Brain microvascular endothelial cell (primary cell): ENCODE measurements at regions not wholly inside any gene's neighbourhood (a gene's known extent, or its start where the extent isn't known, plus 50 kb on each side); places are given as distances from the start of the nearest gene placed in this dataset.
"Not testable (repeated sequence)": the region's sequence is repeated elsewhere in the genome, so short reads cannot be mapped to it uniquely, and the experiment has no call there.

Experiments used
- DNase-seq: peaks from one replicate; pipeline ENCODE4 v3.0.0-alpha.2; 2020
- H3K27ac ChIP-seq: fragments of 250-450 bp; sonication (Bioruptor Pico); 2 replicates; pipeline ENCODE4 v1.5.1; 2020; ENCODE audit warnings: mild to moderate bottlenecking, moderate library complexity
- H3K27me3 ChIP-seq: fragments of 250-450 bp; sonication (Bioruptor Pico); replicated peaks from 2 replicates; pipeline ENCODE4 v1.5.1; 2020; ENCODE audit warnings: mild to moderate bottlenecking
- H3K36me3 ChIP-seq: fragments of 250-450 bp; sonication (Bioruptor Pico); replicated peaks from 2 replicates; pipeline ENCODE4 v1.5.1; 2020; ENCODE audit warnings: mild to moderate bottlenecking
- H3K4me3 ChIP-seq: 2 replicates; pipeline ENCODE4 v1.5.1; 2011; ENCODE audit warnings: low read depth, mild to moderate bottlenecking, control low read depth, low read length, moderate library complexity
- CTCF ChIP-seq: IDR thresholded peaks from 2 replicates; pipeline ENCODE4 v1.5.1; 2011; ENCODE audit warnings: low read depth, mild to moderate bottlenecking, moderate library complexity, low read length, control low read depth, inconsistent platforms; ENCODE audit errors: missing control alignments
- in situ Hi-C: cut with HindIII; loops from 2 replicates; pipeline ENCODE4 v1.10.0; 2017; ENCODE audit warnings: low sequenced_read_pairs, low pct_ligation_motif_present

DNA sequence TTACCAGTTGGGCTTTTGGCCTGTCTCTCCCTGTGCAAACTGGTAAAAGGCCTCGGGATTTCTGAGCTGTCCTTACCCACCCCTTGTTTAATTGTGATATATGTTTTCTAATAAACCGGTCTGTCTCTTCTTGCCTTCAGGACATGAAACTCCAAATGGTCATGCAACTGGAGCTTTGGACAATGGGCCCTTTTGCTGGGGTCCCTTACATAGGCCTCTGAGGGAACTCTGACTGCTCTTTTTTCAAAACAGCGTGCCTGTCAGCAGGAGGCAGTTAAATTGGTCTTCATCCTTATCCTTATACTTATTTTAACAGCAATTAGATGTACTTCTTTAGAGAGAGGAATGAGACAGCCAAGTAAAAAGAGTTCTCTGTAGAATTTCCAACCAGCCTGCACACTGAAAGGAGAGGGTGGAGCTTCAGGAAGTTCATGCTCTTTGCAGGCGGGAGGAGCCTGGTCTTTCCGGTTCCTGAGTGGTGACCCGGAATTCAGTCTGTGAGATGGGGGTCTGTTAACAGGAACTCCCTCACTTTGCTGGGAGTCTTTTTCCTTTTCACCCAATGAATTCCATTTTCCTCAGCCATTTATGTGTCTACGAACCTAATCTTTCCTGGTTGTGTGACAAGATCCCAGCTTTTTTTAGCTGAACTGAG lies 299.6 kb upstream of the GJE1 start:
- DNase-seq: no peak
- Histone ChIP-seq H3K27me3 (no peaks in the 10 kb centered on the region), H3K4me3 (no peak overlapping the region), H3K36me3 (no peaks in the 10 kb centered on the region), H3K27ac (no peak overlapping the region)
- in situ Hi-C loops: no loop called here
- no peak for TF ChIP-seq CTCF

DNA sequence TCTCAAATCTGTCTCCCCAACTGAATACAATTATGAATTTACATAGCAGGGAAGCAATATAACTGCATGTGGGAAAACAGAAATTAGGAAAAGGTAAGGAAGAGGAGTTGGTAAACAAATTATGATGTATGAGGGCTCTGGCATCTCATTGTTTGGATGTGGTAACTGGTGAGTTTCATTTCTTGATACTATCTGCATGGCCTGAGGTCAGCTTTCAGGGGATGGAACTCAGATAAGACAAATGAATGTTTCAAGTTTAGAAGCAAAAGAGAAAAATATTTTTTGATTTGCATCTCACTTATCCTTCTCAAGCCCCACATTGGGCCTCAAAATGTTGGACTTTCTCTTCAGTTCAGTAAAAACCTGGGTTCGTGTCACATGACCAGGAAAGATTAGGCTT lies 302.2 kb upstream of the GJE1 start:
- no peaks in the 10 kb centered on the region for H3K36me3 ChIP-seq
- in situ Hi-C loops: no loop called here
- DNase-seq: no peak
- no peak for TF ChIP-seq CTCF
- H3K27me3 ChIP-seq: no peaks in the 10 kb centered on the region
- H3K27ac ChIP-seq: no peak overlapping the region
- no peak overlapping the region for H3K4me3 ChIP-seq

- no peaks in the 10 kb centered on the region for H3K36me3 ChIP-seq
- no peak overlapping the region for H3K4me3 ChIP-seq
- in situ Hi-C loops: no loop called here
- H3K27me3 ChIP-seq: no peaks in the 10 kb centered on the region
- DNase-seq: no peak
- TF ChIP-seq CTCF: no peak
- H3K27ac ChIP-seq: no peak overlapping the region
Observed at GRCh38 chr6:141829566-141830360, 303.0 kb upstream of the GJE1 start.

- H3K4me3 ChIP-seq: no peak overlapping the region
- peak; percentile 25 for DNase-seq
- in situ Hi-C loops: no loop called here
- no peaks in the 10 kb centered on the region for H3K27me3 ChIP-seq
- no peak for TF ChIP-seq CTCF
- no peak overlapping the region for H3K27ac ChIP-seq
- no peaks in the 10 kb centered on the region for H3K36me3 ChIP-seq
Observed at GRCh38 chr6:141824350-141824749, 308.4 kb upstream of the GJE1 start.

DNA sequence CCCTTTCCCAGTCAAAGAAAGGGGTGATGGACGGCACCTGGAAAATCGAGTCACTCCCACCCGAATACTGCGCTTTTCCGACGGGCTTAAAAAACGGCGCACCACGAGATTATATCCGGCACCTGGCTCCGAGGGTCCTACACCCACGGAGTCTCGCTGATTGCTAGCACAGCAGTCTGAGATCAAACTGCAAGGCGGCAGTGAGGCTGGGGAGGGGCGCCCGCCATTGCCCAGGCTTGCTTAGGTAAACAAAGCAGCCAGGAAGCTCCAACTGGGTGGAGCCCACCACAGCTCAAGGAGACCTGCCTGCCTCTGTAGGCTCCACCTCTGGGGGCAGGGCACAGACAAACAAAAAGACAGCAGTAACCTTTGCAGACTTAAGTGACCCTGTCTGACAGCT lies 317.7 kb upstream of the GJE1 start:
- H3K27me3 ChIP-seq, H3K27ac ChIP-seq, H3K4me3 ChIP-seq, H3K36me3 ChIP-seq, DNase-seq, in situ Hi-C loops: not testable (repeated sequence)

GRCh38 chr6:141809901-141810300 lies 322.8 kb upstream of the GJE1 start:
- no peak for TF ChIP-seq CTCF
- DNase-seq: no peak
- Histone ChIP-seq H3K36me3 (no peaks in the 10 kb centered on the region), H3K27ac (no peak overlapping the region), H3K4me3 (no peak overlapping the region), H3K27me3 (no peaks in the 10 kb centered on the region)
- in situ Hi-C loops: no loop called here
